ENCODE measurements at regions not wholly inside any gene's neighbourhood (a gene's known extent, or its start where the extent isn't known, plus 50 kb on each side); places are given as distances from the start of the nearest gene placed in this dataset.

DNA sequence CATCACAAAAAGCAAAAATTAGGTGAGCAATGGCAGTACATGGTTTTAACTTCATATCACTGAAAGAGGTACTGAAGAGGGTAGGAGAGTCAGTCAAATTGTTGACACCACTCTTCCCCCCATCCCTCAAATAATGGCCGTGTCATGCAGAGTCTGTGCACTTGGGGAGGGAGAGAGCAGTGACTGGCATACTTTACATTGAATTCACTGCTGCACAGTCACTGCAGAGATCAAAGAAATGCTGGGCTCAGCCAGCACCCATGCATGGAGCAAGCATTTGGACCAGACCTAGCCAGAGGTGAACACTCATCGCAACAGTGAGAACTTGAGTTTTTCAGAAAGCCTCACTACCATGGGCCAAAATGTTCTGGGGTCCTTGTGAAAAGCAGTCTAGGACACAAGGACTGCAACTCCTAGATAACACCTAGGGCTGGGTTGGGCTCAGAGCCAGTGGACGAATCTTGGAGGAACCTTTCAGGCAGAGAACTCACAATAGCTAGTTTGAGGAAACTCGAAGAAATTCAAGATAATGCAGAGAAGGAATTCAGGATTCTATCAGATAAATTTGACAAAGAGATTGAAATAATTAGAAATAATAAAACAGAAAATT, 112.9 kb downstream of the NR4A2 start:
- Histone ChIP-seq H3K27me3 (no peaks in the 10 kb centered on the region), H3K36me3 (no peaks in the 10 kb centered on the region), H3K9me3 (peaks cover 0 to 23% (median 0%) of the 10 kb centered on the region in 3 donors), H3K4me3 (no peak overlapping the region), H3K4me1 (no peaks in the 10 kb centered on the region), H3K27ac (no peak overlapping the region)
- TF ChIP-seq CTCF (IDR thresholded peaks at IDR 0.05), result no peak
- intact Hi-C loops (cut with DNase I; ENCODE audit: low total_unique reads), result no loop called here
- no peak for DNase-seq

DNA sequence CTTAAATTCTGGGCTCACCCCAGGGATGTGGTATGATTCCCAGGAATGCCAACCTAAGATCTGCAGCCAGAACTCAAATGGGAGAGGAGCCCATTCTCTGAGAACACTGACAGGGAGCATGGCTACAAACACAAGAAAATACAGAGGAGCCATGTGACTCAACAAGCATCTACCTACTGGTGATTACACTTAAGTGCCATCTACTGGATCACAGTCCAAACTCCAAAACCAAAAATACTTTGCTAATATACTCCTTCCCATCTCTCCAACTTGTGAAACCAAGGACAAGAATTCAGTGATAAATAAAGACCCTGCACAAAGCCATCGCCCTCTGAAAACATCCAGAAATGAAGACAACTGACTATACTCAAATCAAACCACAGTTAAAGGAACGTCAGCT, 116.9 kb downstream of the NR4A2 start:
- H3K4me3 ChIP-seq, result no peak overlapping the region
- DNase-seq, result no peak
- H3K36me3 ChIP-seq, result no peaks in the 10 kb centered on the region
- no peak for TF ChIP-seq CTCF (IDR thresholded peaks at IDR 0.05)
- intact Hi-C loops (cut with DNase I; ENCODE audit: low total_unique reads), result no loop called here
- no peak overlapping the region for H3K27ac ChIP-seq
- H3K4me1 ChIP-seq, result no peaks in the 10 kb centered on the region
- H3K27me3 ChIP-seq, result no peaks in the 10 kb centered on the region
- H3K9me3 ChIP-seq, result no peaks in the 10 kb centered on the region

DNA sequence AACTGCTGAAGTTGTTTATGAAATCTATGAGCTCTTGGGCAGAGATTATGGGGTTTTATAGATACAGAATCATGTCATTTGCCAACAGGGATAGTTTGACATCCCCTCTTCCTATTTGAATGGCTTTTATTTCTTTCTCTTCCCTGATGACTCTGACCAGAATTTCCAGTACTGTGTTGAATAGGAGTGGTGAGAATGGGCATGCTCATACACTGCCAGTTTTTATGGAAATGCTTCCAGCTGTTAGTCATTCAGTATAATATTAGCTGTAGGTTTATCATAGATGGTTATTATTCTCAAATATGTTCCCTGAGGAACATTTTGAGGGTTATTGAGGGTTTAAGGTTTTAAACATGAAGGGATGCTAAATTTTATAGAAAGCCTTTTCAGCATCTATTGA, 121.2 kb downstream of the NR4A2 start:
- no peak for TF ChIP-seq CTCF (IDR thresholded peaks at IDR 0.05)
- intact Hi-C loops (cut with DNase I; ENCODE audit: low total_unique reads), result no loop called here
- no peak for DNase-seq
- Histone ChIP-seq H3K4me1 (no peaks in the 10 kb centered on the region), H3K27me3 (no peaks in the 10 kb centered on the region), H3K36me3 (no peaks in the 10 kb centered on the region), H3K4me3 (no peak overlapping the region), H3K27ac (no peak overlapping the region), H3K9me3 (no peaks in the 10 kb centered on the region)

DNA sequence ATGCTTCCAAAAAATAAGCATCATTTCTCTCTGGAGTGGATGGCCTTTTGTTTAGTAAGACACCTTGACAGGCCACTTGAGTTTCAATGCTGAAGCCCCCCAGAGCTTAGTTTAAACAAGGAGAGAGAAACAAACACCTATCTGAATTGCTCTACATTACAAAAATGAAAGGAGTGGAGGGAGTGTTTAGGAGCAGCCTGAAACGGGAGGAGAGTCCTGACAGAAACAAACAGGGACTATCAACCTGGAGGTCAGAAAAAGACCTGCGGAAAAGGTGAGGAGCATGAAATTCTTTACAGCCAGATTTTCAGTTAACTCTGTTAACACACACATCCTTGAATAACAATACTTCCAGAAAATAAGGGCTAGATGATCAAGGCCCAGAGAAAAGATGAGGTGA, 126.2 kb downstream of the NR4A2 start:
- H3K4me3 ChIP-seq, result no peak overlapping the region

DNA sequence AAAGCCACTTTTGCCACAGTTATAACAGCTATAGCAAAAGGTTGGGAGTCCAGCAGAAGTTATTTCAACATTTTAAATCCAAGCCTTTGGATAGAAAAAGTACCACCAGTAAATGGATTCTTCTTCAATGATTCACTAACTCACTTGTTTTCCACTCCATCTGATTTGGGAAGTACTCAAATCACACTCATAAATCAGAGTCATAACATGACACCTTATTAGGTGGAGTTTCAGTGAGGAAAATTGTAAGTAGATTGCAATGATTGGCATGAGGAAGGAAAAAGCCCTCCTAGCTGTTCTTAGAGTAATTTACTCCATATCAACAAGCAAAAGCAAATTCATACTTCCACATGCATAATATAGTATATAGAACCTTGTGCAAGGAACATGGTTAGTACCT, 132.9 kb downstream of the NR4A2 start:
- H3K36me3 ChIP-seq, result no peaks in the 10 kb centered on the region
- TF ChIP-seq CTCF (IDR thresholded peaks at IDR 0.05), result no peak
- intact Hi-C loops (cut with DNase I; ENCODE audit: low total_unique reads), result no loop called here
- H3K9me3 ChIP-seq, result no peaks in the 10 kb centered on the region
- H3K4me3 ChIP-seq, result no peak overlapping the region
- no peak overlapping the region for H3K27ac ChIP-seq
- H3K27me3 ChIP-seq, result no peaks in the 10 kb centered on the region
- no peak for DNase-seq
- peaks cover 0 to 6% (median 0%) of the 10 kb centered on the region in 4 donors for H3K4me1 ChIP-seq

More for the DNA sequence above, 126.2 kb downstream of the NR4A2 start:
- no peaks in the 10 kb centered on the region for H3K4me1 ChIP-seq
- H3K36me3 ChIP-seq, result no peaks in the 10 kb centered on the region
- no peak for TF ChIP-seq CTCF (IDR thresholded peaks at IDR 0.05)
- DNase-seq, result no peak
- intact Hi-C loops (cut with DNase I; ENCODE audit: low total_unique reads), result no loop called here
- no peak overlapping the region for H3K27ac ChIP-seq
- no peaks in the 10 kb centered on the region for H3K9me3 ChIP-seq
- no peaks in the 10 kb centered on the region for H3K27me3 ChIP-seq

DNA sequence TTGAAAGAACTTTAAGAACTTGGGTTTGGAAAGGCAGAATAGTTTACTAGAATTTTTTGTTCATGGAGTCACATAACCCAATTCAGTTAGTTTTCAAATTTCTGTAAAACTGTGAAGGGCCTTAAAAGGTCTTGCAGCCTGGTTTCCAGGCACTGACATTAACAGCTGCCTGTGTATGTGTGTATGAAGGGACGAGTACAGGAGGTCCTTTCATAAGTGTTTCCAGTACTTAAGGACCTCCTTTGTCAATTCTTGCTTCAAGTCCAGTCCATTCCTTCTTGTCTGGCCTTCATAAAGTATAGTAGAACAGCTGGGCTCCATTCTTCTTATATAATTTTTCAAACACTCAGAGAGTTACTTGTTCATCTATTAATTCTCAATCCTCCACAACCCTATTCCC, 136.5 kb downstream of the NR4A2 start:
- no peaks in the 10 kb centered on the region for H3K9me3 ChIP-seq
- no peaks in the 10 kb centered on the region for H3K27me3 ChIP-seq
- DNase-seq, result no peak
- no peak overlapping the region for H3K4me3 ChIP-seq
- no peak for TF ChIP-seq CTCF (IDR thresholded peaks at IDR 0.05)
- intact Hi-C loops (cut with DNase I; ENCODE audit: low total_unique reads), result no loop called here
- H3K36me3 ChIP-seq, result no peaks in the 10 kb centered on the region
- H3K4me1 ChIP-seq, result peaks cover 0 to 6% (median 0%) of the 10 kb centered on the region in 4 donors
- no peak overlapping the region for H3K27ac ChIP-seq
